A673 (cell line): ENCODE measurements at regions not wholly inside any gene's neighbourhood (a gene's known extent, or its start where the extent isn't known, plus 50 kb on each side); places are given as distances from the start of the nearest gene placed in this dataset.

Experiments used
- BruUV-seq: library from RNA; stranded (reverse); fragments of 400-500 nt; replicated peaks from 2 replicates; lab custom pipeline; 2021; lab: Mats Ljungman, UMichigan
- CTCF ChIA-PET: fragments of 300-600 bp; sonication (Branson Sonifier 250); formaldehyde crosslinking; loops from one replicate; lab custom pipeline; 2022; ENCODE audit warnings: antibody characterized with exemption; lab: Charles Lee
- POLR2A ChIA-PET: fragments of 300-600 bp; sonication (Branson Sonifier 250); formaldehyde crosslinking; loops from one replicate; lab custom pipeline; 2022; ENCODE audit warnings: antibody characterized with exemption; ENCODE audit not compliant: low non-redundant PET; lab: Charles Lee
- DNase-seq: peaks from one replicate; pipeline ENCODE4 v3.0.0-alpha.2; 2015; ENCODE audit warnings: low spot score
- H3K27ac ChIP-seq: fragments of 200-600 bp; sonication (generic); 2 replicates; pipeline ENCODE4 v1.5.1; 2016; ENCODE audit warnings: mixed run types, low read depth, mild to moderate bottlenecking, mixed read lengths, antibody characterized with exemption, low read length; ENCODE audit not compliant: poor library complexity, severe bottlenecking
- H3K27me3 ChIP-seq: fragments of 200-600 bp; sonication (generic); replicated peaks from 2 replicates; pipeline ENCODE4 v1.6.1; 2017; ENCODE audit warnings: mixed run types, low read depth, mild to moderate bottlenecking, mixed read lengths, antibody characterized with exemption, low read length; ENCODE audit not compliant: insufficient read depth, poor library complexity
- H3K36me3 ChIP-seq: fragments of 200-600 bp; sonication (generic); 2 replicates; pipeline ENCODE4 v1.6.1; 2016; ENCODE audit warnings: mixed run types, mild to moderate bottlenecking, mixed read lengths, antibody characterized with exemption, low read length; ENCODE audit not compliant: insufficient read depth, poor library complexity, severe bottlenecking
- H3K4me1 ChIP-seq: fragments of 200-600 bp; sonication (generic); 2 replicates; pipeline ENCODE4 v1.6.1; 2017; ENCODE audit warnings: mixed run types, mild to moderate bottlenecking, mixed read lengths, antibody characterized with exemption, low read length; ENCODE audit not compliant: insufficient read depth, poor library complexity, severe bottlenecking
- H3K4me3 ChIP-seq: fragments of 200-600 bp; sonication (generic); 2 replicates; pipeline ENCODE4 v1.5.1; 2016; ENCODE audit warnings: low read depth, mixed run types, mild to moderate bottlenecking, mixed read lengths, low read length; ENCODE audit not compliant: poor library complexity, severe bottlenecking
- H3K9me3 ChIP-seq: fragments of 200-600 bp; sonication (generic); 2 replicates; pipeline ENCODE4 v1.6.1; 2016; ENCODE audit warnings: mixed run types, low read depth, mild to moderate bottlenecking, mixed read lengths, antibody characterized with exemption, low read length; ENCODE audit not compliant: poor library complexity, severe bottlenecking
- CTCF ChIP-seq: fragments of 300-800, 200-600 bp; sonication (generic); conservative IDR thresholded peaks from 2 replicates; pipeline ENCODE4 v1.5.1; 2017; ENCODE audit warnings: low read depth, mild to moderate bottlenecking, antibody characterized with exemption, low read length, moderate library complexity, mixed read lengths
- EZH2 ChIP-seq: fragments of 200-600 bp; sonication (generic); IDR thresholded peaks from 2 replicates; pipeline ENCODE4 v1.6.1; 2017; ENCODE audit warnings: borderline replicate concordance, low read depth, mild to moderate bottlenecking, mixed read lengths, antibody characterized with exemption, low read length; ENCODE audit not compliant: poor library complexity, severe bottlenecking
- intact Hi-C: fragments of 100-400 bp; cut with micrococcal nuclease; formaldehyde crosslinking; loops from one replicate; pipeline ENCODE4 v1.10.0; 2022; ENCODE audit not compliant: unreplicated experiment

- no peaks in the 10 kb centered on the region for H3K9me3 ChIP-seq
- no peaks in the 10 kb centered on the region for H3K27me3 ChIP-seq
- H3K36me3 ChIP-seq: no peaks in the 10 kb centered on the region
- no peaks in the 10 kb centered on the region for H3K4me1 ChIP-seq
- BruUV-seq: no TSS peak
- no peak for DNase-seq
- H3K4me3 ChIP-seq: no peak overlapping the region
- no peak for TF ChIP-seq EZH2
- ChIA-PET CTCF (no interaction called here), POLR2A (no interaction called here)
- intact Hi-C loops: no loop called here
- H3K27ac ChIP-seq: no peak overlapping the region
Observed at GRCh38 chr20:12276011-12276673, 358.4 kb downstream of the BTBD3 start.

- no peaks in the 10 kb centered on the region for H3K9me3 ChIP-seq
- intact Hi-C loops: no loop called here
- no peak overlapping the region for H3K27ac ChIP-seq
- H3K36me3 ChIP-seq: no peaks in the 10 kb centered on the region
- H3K27me3 ChIP-seq: no peaks in the 10 kb centered on the region
- DNase-seq: no peak
- ChIA-PET POLR2A (no interaction called here), CTCF (no interaction called here)
- H3K4me3 ChIP-seq: no peak overlapping the region
- no TSS peak for BruUV-seq
- TF ChIP-seq CTCF (no peak), EZH2 (no peak)
- H3K4me1 ChIP-seq: no peaks in the 10 kb centered on the region
Observed at GRCh38 chr20:12287575-12287974, 369.9 kb downstream of the BTBD3 start.

- Histone ChIP-seq H3K9me3 (no peaks in the 10 kb centered on the region), H3K4me1 (no peaks in the 10 kb centered on the region), H3K36me3 (no peaks in the 10 kb centered on the region), H3K4me3 (no peak overlapping the region), H3K27ac (no peak overlapping the region), H3K27me3 (no peaks in the 10 kb centered on the region)
- ChIA-PET CTCF (no interaction called here), POLR2A (no interaction called here)
- no peak for TF ChIP-seq CTCF
- TF ChIP-seq EZH2: no peak
- intact Hi-C loops: no loop called here
- no TSS peak for BruUV-seq
- DNase-seq: no peak
Observed at GRCh38 chr20:12289465-12289864, 371.8 kb downstream of the BTBD3 start.

- BruUV-seq: no TSS peak
- DNase-seq: no peak
Observed at GRCh38 chr20:12291386-12291785, 373.7 kb downstream of the BTBD3 start.

More at GRCh38 chr20:12291386-12291785, 373.7 kb downstream of the BTBD3 start:
- H3K36me3 ChIP-seq: no peaks in the 10 kb centered on the region
- TF ChIP-seq CTCF (no peak), EZH2 (no peak)
- H3K4me1 ChIP-seq: no peaks in the 10 kb centered on the region
- no peaks in the 10 kb centered on the region for H3K9me3 ChIP-seq
- intact Hi-C loops: no loop called here
- H3K4me3 ChIP-seq: no peak overlapping the region
- no peak overlapping the region for H3K27ac ChIP-seq
- ChIA-PET POLR2A (no interaction called here), CTCF (no interaction called here)
- no peaks in the 10 kb centered on the region for H3K27me3 ChIP-seq
